ENCODE measurements at regions not wholly inside any gene's neighbourhood (a gene's known extent, or its start where the extent isn't known, plus 50 kb on each side); places are given as distances from the start of the nearest gene placed in this dataset.

DNA sequence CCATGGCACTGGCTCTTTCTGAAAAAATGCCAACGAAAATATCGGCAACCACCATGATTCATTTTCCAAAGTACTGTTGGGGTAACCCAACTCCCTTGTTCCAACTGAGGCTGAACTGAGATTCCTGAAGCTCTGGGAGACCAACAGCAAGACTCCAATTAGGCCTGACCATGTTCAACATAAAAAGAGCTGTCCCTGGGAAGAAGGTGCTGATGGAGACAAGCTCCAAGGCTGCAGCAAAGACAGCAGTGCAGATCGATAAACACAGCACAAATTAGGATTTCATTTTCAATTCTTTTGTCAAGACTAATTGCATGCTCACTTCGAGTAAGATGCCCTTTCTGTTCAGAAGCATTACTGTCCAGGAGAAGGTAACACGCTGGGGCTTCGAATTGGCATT lies 968.0 kb downstream of the UQCRFS1 start:
- TF ChIP-seq, protein P1, sequence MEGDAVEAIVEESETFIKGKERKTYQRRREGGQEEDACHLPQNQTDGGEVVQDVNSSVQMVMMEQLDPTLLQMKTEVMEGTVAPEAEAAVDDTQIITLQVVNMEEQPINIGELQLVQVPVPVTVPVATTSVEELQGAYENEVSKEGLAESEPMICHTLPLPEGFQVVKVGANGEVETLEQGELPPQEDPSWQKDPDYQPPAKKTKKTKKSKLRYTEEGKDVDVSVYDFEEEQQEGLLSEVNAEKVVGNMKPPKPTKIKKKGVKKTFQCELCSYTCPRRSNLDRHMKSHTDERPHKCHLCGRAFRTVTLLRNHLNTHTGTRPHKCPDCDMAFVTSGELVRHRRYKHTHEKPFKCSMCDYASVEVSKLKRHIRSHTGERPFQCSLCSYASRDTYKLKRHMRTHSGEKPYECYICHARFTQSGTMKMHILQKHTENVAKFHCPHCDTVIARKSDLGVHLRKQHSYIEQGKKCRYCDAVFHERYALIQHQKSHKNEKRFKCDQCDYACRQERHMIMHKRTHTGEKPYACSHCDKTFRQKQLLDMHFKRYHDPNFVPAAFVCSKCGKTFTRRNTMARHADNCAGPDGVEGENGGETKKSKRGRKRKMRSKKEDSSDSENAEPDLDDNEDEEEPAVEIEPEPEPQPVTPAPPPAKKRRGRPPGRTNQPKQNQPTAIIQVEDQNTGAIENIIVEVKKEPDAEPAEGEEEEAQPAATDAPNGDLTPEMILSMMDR (tag by site-specific recombination; IDR thresholded peaks at IDR 0.05) = no peak
- TF ChIP-seq, protein P2, sequence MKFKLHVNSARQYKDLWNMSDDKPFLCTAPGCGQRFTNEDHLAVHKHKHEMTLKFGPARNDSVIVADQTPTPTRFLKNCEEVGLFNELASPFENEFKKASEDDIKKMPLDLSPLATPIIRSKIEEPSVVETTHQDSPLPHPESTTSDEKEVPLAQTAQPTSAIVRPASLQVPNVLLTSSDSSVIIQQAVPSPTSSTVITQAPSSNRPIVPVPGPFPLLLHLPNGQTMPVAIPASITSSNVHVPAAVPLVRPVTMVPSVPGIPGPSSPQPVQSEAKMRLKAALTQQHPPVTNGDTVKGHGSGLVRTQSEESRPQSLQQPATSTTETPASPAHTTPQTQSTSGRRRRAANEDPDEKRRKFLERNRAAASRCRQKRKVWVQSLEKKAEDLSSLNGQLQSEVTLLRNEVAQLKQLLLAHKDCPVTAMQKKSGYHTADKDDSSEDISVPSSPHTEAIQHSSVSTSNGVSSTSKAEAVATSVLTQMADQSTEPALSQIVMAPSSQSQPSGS (tag by site-specific recombination; IDR thresholded peaks at IDR 0.05; ENCODE audit: low read depth) = no peak
- TF ChIP-seq ZBTB21 (tag by site-specific recombination; IDR thresholded peaks at IDR 0.05) (no peak), REPIN1 (tag by site-specific recombination; IDR thresholded peaks at IDR 0.05; ENCODE audit: low read depth) (no peak), HOXD13 (CRISPR knock-in tag; IDR thresholded peaks at IDR 0.05; ENCODE audit: borderline replicate concordance) (no peak), HOXC10 (CRISPR knock-in tag; IDR thresholded peaks at IDR 0.05) (no peak), BCL11A (tag by site-specific recombination; IDR thresholded peaks at IDR 0.05; ENCODE audit: low read depth) (no peak), ZNF670 (tag by site-specific recombination; IDR thresholded peaks at IDR 0.05; ENCODE audit: low read depth) (no peak), RBAK (tag by site-specific recombination; IDR thresholded peaks at IDR 0.05) (no peak)
- TF ChIP-seq, protein P3, sequence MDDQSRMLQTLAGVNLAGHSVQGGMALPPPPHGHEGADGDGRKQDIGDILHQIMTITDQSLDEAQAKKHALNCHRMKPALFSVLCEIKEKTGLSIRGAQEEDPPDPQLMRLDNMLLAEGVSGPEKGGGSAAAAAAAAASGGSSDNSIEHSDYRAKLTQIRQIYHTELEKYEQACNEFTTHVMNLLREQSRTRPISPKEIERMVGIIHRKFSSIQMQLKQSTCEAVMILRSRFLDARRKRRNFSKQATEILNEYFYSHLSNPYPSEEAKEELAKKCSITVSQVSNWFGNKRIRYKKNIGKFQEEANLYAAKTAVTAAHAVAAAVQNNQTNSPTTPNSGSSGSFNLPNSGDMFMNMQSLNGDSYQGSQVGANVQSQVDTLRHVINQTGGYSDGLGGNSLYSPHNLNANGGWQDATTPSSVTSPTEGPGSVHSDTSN (CRISPR knock-in tag; IDR thresholded peaks at IDR 0.05) = no peak
- TF ChIP-seq, protein P4, sequence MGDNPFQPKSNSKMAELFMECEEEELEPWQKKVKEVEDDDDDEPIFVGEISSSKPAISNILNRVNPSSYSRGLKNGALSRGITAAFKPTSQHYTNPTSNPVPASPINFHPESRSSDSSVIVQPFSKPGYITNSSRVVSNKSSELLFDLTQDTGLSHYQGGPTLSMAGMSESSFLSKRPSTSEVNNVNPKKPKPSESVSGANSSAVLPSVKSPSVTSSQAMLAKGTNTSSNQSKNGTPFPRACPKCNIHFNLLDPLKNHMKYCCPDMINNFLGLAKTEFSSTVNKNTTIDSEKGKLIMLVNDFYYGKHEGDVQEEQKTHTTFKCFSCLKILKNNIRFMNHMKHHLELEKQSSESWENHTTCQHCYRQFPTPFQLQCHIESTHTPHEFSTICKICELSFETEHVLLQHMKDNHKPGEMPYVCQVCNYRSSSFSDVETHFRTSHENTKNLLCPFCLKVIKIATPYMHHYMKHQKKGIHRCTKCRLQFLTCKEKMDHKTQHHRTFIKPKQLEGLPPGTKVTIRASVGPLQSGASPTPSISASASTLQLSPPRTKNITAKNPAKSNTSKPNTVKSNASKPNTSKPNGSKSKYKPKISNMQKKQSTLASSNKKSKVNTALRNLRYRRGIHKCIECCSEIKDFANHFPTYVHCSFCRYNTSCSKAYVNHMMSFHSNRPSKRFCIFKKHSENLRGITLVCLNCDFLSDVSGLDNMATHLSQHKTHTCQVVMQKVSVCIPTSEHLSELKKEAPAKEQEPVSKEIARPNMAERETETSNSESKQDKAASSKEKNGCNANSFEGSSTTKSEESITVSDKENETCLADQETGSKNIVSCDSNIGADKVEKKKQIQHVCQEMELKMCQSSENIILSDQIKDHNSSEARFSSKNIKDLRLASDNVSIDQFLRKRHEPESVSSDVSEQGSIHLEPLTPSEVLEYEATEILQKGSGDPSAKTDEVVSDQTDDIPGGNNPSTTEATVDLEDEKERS (tag by site-specific recombination; IDR thresholded peaks at IDR 0.05) = no peak
- TF ChIP-seq, protein P5, sequence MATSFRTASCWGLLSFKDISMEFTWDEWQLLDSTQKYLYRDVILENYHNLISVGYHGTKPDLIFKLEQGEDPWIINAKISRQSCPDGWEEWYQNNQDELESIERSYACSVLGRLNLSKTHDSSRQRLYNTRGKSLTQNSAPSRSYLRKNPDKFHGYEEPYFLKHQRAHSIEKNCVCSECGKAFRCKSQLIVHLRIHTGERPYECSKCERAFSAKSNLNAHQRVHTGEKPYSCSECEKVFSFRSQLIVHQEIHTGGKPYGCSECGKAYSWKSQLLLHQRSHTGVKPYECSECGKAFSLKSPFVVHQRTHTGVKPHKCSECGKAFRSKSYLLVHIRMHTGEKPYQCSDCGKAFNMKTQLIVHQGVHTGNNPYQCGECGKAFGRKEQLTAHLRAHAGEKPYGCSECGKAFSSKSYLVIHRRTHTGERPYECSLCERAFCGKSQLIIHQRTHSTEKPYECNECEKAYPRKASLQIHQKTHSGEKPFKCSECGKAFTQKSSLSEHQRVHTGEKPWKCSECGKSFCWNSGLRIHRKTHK (tag by site-specific recombination; IDR thresholded peaks at IDR 0.05) = no peak
- TF ChIP-seq, protein P6, sequence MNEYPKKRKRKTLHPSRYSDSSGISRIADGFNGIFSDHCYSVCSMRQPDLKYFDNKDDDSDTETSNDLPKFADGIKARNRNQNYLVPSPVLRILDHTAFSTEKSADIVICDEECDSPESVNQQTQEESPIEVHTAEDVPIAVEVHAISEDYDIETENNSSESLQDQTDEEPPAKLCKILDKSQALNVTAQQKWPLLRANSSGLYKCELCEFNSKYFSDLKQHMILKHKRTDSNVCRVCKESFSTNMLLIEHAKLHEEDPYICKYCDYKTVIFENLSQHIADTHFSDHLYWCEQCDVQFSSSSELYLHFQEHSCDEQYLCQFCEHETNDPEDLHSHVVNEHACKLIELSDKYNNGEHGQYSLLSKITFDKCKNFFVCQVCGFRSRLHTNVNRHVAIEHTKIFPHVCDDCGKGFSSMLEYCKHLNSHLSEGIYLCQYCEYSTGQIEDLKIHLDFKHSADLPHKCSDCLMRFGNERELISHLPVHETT (tag by site-specific recombination; IDR thresholded peaks at IDR 0.05) = no peak
- TF ChIP-seq, protein P7, sequence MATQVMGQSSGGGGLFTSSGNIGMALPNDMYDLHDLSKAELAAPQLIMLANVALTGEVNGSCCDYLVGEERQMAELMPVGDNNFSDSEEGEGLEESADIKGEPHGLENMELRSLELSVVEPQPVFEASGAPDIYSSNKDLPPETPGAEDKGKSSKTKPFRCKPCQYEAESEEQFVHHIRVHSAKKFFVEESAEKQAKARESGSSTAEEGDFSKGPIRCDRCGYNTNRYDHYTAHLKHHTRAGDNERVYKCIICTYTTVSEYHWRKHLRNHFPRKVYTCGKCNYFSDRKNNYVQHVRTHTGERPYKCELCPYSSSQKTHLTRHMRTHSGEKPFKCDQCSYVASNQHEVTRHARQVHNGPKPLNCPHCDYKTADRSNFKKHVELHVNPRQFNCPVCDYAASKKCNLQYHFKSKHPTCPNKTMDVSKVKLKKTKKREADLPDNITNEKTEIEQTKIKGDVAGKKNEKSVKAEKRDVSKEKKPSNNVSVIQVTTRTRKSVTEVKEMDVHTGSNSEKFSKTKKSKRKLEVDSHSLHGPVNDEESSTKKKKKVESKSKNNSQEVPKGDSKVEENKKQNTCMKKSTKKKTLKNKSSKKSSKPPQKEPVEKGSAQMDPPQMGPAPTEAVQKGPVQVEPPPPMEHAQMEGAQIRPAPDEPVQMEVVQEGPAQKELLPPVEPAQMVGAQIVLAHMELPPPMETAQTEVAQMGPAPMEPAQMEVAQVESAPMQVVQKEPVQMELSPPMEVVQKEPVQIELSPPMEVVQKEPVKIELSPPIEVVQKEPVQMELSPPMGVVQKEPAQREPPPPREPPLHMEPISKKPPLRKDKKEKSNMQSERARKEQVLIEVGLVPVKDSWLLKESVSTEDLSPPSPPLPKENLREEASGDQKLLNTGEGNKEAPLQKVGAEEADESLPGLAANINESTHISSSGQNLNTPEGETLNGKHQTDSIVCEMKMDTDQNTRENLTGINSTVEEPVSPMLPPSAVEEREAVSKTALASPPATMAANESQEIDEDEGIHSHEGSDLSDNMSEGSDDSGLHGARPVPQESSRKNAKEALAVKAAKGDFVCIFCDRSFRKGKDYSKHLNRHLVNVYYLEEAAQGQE (tag by site-specific recombination; IDR thresholded peaks at IDR 0.05) = peak; percentile 94
